ENCODE measurements at regions not wholly inside any gene's neighbourhood (a gene's known extent, or its start where the extent isn't known, plus 50 kb on each side); places are given as distances from the start of the nearest gene placed in this dataset.

GRCh38 chr2:236633775-236634560 is 64.3 kb downstream of the ACKR3 start (continued):
- no peak for TF ChIP-seq CHD7 (IDR thresholded peaks at IDR 0.05; ENCODE audit: insufficient replicate concordance, low read length)
- TF ChIP-seq E2F6 (IDR thresholded peaks at IDR 0.05): no peak
- no peak for TF ChIP-seq SAP30 (IDR thresholded peaks at IDR 0.05; ENCODE audit: insufficient read depth, insufficient replicate concordance, low read length)
- TF ChIP-seq PHF8 (conservative IDR thresholded peaks at IDR 0.05; ENCODE audit: low read depth, low read length): no peak
- no peak for TF ChIP-seq POU5F1 (IDR thresholded peaks at IDR 0.05; ENCODE audit: low read depth, low read length)
- TF ChIP-seq POLR2A (IDR thresholded peaks at IDR 0.05; ENCODE audit: control extremely low read depth in 1 of 2, low read depth in 2 of 2, low read length in 2 of 2): no peak
- no peak for TF ChIP-seq SP1 (IDR thresholded peaks at IDR 0.05; ENCODE audit: low read depth, low read length)

Measured in H1 (cell line).